Right lobe of liver (tissue), 4 donors: ENCODE measurements at regions not wholly inside any gene's neighbourhood (a gene's known extent, or its start where the extent isn't known, plus 50 kb on each side); places are given as distances from the start of the nearest gene placed in this dataset.

Experiments used
- CTCF ChIP-seq, 4 donors: fragments of 200-600 bp in 3 of 4; fragments of 450-650 bp in 1 of 4; IDR thresholded peaks; one replicate each; pipeline versions ENCODE4 v1.5.1 to v1.8.0; 2016 to 2022; ENCODE audit warnings: antibody characterized with exemption in 4 of 4, mild to moderate bottlenecking in 2 of 4
- POLR2A ChIP-seq: fragments of 450-650 bp; IDR thresholded peaks from one replicate; pipeline ENCODE4 v1.6.1; 2017; ENCODE audit warnings: antibody characterized with exemption, mild to moderate bottlenecking
- donor health status: DM: no; HTN: no; CAD: no.
- donor health status: DM: no; HTN: no; CAD: no.
- donor health status: DM: no; HTN: yes; CAD: no.

GRCh38 chr6:140029551-140029950 is 655.1 kb upstream of the CITED2 start:
- no peak for TF ChIP-seq POLR2A
- no peak for TF ChIP-seq CTCF (IDR thresholded peaks at IDR 0.05)
